ENCODE measurements at regions not wholly inside any gene's neighbourhood (a gene's known extent, or its start where the extent isn't known, plus 50 kb on each side); places are given as distances from the start of the nearest gene placed in this dataset.

DNA sequence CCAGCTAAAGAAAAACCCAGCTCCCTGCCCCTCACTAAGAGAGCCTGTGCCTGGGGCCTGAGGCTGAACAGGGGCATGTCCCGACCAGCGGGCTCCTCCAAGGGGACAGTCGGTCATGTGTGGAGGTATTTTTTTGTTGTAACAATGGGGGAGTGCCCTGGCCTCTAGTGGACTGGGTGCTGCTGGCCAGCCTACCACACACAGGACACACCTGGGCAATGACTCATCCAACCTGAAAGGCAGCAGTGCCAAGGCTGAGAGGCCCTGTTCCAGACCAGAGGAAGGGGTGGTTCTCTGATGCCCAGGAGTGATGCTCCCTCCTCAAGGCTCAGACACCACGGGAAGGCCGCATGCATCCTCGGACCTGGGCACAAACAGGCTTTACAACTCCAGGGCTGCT, 181.5 kb downstream of the OLFM1 start:
- Histone ChIP-seq H3K56ac (ENCODE audit: extremely low read depth, insufficient read depth, low read length) (no peak overlapping the region), H3K4me3 (ENCODE audit: insufficient read depth, low read depth, low read length) (no peak overlapping the region), H2AK5ac (ENCODE audit: low read depth, low read length) (no peak overlapping the region), H3K4ac (ENCODE audit: low read depth, low read length) (no peak overlapping the region), H2BK5ac (ENCODE audit: low read depth, low read length, poor library complexity, severe bottlenecking) (no peak overlapping the region), H4K20me1 (ENCODE audit: insufficient read depth, low read length) (no peaks in the 10 kb centered on the region), H2BK20ac (ENCODE audit: low read depth, low read length) (no peak overlapping the region), H2AFZ (replicated peaks; ENCODE audit: low read length, poor library complexity) (no peak overlapping the region), H3K4me1 (ENCODE audit: control insufficient read depth, insufficient read depth, low read length) (no peaks in the 10 kb centered on the region), H2BK120ac (ENCODE audit: low read depth, low read length) (no peak overlapping the region), H2AK9ac (replicated peaks; ENCODE audit: low read depth, low read length, poor library complexity) (peak overlapping the region; percentile 68), H3K27ac (ENCODE audit: insufficient read depth, low read length) (no peak overlapping the region), H4K8ac (ENCODE audit: low read depth in 2 of 2, low read length in 2 of 2) (no peak overlapping the region), H3K18ac (ENCODE audit: low read depth, low read length) (no peak overlapping the region), H3K9me3 (ENCODE audit: control insufficient read depth, insufficient read depth, low read length) (peaks cover 57% of the 10 kb centered on the region), H3K23ac (ENCODE audit: low read depth, low read length) (no peak overlapping the region), H3K4me2 (ENCODE audit: low read depth, low read length) (no peak overlapping the region), H3K9ac (ENCODE audit: low read depth, low read length) (no peak overlapping the region), H3K79me1 (ENCODE audit: low read depth in 1 of 2, low read length in 2 of 2) (no peaks in the 10 kb centered on the region), H3K9me1 (ENCODE audit: insufficient read depth, low read length) (no peaks in the 10 kb centered on the region), H3K36me3 (ENCODE audit: control insufficient read depth, insufficient read depth, low read length) (no peaks in the 10 kb centered on the region), H2BK15ac (ENCODE audit: low read depth, low read length) (no peak overlapping the region), H4K91ac (ENCODE audit: insufficient read depth, low read depth, low read length) (no peak overlapping the region), H3K27me3 (ENCODE audit: control insufficient read depth, insufficient read depth, low read length) (no peaks in the 10 kb centered on the region), H3K14ac (replicated peaks; ENCODE audit: low read depth, low read length) (no peak overlapping the region), H4K5ac (ENCODE audit: low read depth, low read length) (no peak overlapping the region)
- 70% methylated on average over 2 of the region's 6 CpGs; no CpG with 5 or more reads in 1 of the 2 experiments for WGBS, 2 experiments (ENCODE audit: extremely low coverage in 2 of 2, insufficient read length in 1 of 2)
- no TSS peak for BruUV-seq (replicated peaks)
- intact Hi-C loops (cut with micrococcal nuclease) (no loop called here), dilution Hi-C loops (cut with HindIII; ENCODE audit: low sequenced_read_pairs, unreplicated experiment) (no loop called here), in situ Hi-C loops (cut with MboI; ENCODE audit: low sequenced_read_pairs) (no loop called here)
- ATAC-seq (ENCODE audit: low read depth) (no peak), DNase-seq (no peak)
- TF ChIP-seq BHLHE40 (IDR thresholded peaks at IDR 0.05; ENCODE audit: low read depth, low read length) (no peak), CHD1 (IDR thresholded peaks at IDR 0.05; ENCODE audit: low read depth, low read length) (no peak), NFE2L2 (IDR thresholded peaks at IDR 0.05; ENCODE audit: low read depth, low read length) (no peak), SMC3 (IDR thresholded peaks at IDR 0.05; ENCODE audit: low read depth, low read length) (no peak), MXI1 (IDR thresholded peaks at IDR 0.05; ENCODE audit: borderline replicate concordance, low read depth, low read length) (no peak), MAZ (IDR thresholded peaks at IDR 0.05; ENCODE audit: borderline replicate concordance, low read depth, low read length) (no peak), CEBPB (IDR thresholded peaks at IDR 0.05; ENCODE audit: low read depth, low read length) (no peak), RFX5 (IDR thresholded peaks at IDR 0.05; ENCODE audit: low read depth, low read length) (no peak), MAFK (IDR thresholded peaks at IDR 0.05; ENCODE audit: low read depth, low read length) (no peak), FOS (IDR thresholded peaks at IDR 0.05; ENCODE audit: low read depth, low read length) (no peak), RCOR1 (IDR thresholded peaks at IDR 0.05; ENCODE audit: insufficient replicate concordance, low read length) (no peak)
- TF ChIP-seq, protein P1, sequence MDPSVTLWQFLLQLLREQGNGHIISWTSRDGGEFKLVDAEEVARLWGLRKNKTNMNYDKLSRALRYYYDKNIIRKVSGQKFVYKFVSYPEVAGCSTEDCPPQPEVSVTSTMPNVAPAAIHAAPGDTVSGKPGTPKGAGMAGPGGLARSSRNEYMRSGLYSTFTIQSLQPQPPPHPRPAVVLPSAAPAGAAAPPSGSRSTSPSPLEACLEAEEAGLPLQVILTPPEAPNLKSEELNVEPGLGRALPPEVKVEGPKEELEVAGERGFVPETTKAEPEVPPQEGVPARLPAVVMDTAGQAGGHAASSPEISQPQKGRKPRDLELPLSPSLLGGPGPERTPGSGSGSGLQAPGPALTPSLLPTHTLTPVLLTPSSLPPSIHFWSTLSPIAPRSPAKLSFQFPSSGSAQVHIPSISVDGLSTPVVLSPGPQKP (IDR thresholded peaks at IDR 0.05; ENCODE audit: borderline replicate concordance, low read depth, low read length) = no peak
- TF ChIP-seq, protein P2, sequence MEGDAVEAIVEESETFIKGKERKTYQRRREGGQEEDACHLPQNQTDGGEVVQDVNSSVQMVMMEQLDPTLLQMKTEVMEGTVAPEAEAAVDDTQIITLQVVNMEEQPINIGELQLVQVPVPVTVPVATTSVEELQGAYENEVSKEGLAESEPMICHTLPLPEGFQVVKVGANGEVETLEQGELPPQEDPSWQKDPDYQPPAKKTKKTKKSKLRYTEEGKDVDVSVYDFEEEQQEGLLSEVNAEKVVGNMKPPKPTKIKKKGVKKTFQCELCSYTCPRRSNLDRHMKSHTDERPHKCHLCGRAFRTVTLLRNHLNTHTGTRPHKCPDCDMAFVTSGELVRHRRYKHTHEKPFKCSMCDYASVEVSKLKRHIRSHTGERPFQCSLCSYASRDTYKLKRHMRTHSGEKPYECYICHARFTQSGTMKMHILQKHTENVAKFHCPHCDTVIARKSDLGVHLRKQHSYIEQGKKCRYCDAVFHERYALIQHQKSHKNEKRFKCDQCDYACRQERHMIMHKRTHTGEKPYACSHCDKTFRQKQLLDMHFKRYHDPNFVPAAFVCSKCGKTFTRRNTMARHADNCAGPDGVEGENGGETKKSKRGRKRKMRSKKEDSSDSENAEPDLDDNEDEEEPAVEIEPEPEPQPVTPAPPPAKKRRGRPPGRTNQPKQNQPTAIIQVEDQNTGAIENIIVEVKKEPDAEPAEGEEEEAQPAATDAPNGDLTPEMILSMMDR (conservative IDR thresholded peaks at IDR 0.05; ENCODE audit: low read depth, low read length) = no peak
- ChIA-PET CTCF (no interaction called here), POLR2A (ENCODE audit: unreplicated experiment) (no interaction called here)

Measured in IMR-90 (cell line).